Fibroblast of peridontal ligament (primary cell): ENCODE measurements at regions not wholly inside any gene's neighbourhood (a gene's known extent, or its start where the extent isn't known, plus 50 kb on each side); places are given as distances from the start of the nearest gene placed in this dataset.

Experiments used
- DNase-seq: peaks from one replicate; pipeline ENCODE4 v3.0.0-alpha.2; 2010; ENCODE audit errors: extremely low read depth

DNA sequence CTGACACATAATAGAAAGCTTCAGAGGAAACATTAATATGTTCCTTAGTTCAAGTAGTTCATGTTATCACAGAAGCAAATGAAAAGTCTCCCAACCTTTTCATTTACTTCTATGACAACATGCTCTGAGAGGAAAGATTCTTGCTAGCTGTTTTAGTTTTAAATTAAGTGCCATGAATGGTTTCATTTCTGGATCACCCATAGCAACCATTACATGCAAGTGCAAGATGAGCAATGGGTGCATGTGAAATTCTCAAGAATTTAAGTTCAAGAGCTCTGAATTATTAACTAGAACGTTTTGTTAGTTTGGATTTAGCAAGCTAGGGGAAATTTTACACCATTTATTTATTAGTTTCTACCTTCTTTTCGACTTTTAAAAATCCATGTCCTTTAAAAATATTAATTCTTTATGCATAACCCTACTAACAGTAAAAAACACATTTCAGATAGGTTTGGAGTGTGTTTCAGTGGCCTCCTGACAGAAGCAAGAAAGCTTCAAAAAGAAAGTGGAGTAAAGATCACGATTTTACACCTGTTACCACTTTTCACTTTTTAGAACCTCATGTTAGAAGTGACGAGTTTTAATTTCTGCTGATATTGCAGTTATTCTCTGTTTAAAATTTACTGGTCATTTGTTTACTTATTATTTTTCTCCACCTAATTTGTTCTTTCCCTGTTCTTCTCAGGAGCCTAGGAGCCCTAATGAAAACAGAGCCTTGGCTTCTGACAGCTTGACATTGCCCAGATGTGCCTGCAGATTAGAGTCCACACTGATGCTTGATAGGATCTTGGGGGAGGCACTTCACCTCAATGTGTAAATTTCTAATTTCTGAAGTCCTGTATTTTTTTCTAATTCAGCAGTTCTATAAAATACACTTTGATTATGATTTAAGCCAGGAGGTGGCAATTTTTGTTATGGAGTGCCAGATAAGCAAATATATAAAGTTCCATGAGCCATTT lies 995.3 kb upstream of the PHF14 start:
- no peak for DNase-seq

DNA sequence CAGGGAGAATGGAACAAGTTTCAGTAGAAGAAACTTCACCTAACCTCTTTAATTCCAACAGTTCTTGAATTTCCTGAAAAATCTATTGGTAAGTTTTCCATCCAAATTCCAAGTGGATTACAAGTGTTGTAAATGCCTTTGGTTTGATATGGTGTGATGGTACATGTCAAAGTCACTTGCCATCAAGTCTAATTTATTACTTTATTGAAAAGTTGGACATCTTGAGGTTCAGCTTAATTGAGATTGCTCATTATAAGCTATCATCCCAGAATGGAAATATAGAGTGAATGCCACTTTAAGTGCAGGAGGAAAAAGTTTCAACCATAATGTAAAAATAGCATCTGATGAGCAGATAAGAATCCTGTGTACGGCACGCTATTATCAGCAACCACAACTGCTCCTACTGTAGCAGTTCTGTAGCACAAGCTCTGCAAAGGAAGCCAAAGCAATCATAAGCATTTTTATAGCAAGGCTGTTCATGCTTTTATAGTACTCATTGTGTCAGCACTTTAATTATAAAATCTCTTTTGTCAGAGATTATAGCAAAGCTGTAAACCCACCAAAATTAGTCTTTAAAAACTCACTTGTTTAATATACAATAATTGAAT lies 991.8 kb upstream of the PHF14 start:
- DNase-seq = no peak

DNA sequence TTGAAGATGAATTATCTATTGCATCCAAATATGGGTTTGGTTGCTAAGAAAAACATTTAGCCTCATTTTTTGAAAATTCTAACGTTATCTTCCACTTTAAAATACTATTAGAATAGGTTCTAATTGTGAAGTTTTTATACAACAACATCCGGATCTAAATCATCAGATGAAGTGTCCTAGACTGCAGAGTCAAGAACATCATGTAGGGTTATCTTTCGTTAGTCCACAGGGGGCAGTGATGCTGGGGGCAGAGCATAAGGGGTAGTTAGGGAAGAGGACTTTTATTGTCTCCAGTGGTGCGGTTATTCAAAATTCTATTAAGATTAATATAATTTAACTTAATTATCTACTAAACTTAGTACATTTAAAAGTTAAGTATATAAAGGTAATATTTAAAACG lies 990.6 kb upstream of the PHF14 start:
- no peak for DNase-seq

DNA sequence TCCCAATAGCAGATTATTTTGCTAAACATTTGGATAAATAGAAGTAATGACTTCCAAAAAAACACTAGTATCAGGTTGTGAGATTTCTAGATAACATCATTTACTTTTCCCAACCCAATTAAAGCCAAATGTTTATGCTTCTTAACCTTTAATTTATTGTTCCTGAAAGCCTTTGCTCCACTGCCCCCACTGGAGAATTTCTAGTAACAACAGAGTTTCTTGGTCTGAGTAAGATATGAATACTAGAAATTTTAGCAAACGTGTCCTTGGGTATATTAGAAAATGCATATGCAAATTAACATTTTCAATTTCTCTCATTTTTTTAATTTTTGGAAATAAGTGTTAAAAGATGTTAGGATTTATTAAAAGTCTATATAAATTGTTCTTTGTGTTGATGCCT lies 958.0 kb upstream of the PHF14 start:
- DNase-seq = no peak

DNA sequence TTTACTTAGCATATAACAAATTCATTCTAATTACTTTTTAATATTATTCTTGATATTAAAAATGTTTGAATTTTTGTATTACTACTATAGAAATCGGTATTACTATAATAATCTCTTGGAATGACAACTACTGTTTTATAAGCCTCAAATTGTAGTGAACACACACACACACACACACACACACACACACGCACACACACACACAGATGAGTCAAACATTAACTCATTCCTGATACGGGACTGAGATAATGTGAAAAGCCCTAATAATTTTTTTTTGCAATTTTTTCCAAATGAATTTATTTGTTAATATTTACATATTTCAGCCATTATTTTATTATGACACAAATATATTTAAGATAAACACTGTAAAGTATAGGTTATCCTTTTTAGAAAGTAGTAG lies 951.2 kb upstream of the PHF14 start:
- no peak for DNase-seq

DNA sequence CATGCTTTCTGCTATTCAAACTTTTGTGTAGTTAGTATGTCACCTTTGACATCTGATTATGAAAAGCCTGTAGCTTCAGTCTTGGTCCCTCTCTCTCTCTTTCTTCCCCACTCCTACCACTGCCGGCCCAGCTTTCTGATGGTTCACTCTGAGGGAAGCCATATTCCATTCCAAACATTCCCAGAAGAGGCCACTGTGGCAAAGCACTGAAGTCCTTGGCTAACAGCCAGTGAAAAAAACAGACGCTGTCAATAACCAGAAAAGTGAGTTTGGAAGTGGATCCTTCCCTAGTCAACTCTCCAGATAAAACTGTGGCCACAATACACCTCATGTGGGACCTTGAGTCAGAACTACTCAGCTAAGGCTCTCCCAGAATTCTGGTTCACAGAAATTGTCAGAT lies 950.7 kb upstream of the PHF14 start:
- DNase-seq = no peak

DNA sequence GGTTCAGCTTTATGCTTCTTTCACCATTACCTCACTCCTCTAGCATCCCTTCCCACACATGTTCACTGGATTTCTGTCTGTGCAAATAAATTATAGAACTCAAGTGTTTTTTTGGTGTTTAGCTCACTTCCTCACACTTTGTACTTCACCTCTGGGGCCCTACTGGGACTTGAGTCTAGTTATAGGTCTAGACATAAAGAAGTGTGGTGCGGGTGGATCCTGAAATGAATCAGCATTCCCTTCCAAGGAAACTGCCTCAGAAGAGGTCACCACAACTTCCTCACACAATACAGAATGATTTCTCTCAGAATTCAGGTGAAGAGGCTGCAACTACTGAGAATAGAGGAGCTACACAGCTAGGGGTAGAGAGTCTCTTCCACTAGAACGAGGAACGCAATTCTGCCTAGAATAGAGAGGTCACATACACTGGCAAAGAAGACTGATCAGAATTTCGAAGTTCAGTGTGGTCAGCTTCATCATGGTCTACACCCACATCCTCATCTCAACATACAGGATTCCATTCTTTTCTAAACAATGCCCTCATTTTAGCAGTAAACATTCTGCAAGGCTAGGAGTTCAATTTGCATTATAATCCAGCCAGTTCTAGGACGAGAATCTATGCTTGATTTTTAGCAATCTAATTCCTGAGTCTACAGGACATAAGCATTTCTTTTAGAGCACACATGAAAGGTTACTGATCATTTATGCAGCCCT lies 938.7 kb upstream of the PHF14 start:
- no peak for DNase-seq

DNA sequence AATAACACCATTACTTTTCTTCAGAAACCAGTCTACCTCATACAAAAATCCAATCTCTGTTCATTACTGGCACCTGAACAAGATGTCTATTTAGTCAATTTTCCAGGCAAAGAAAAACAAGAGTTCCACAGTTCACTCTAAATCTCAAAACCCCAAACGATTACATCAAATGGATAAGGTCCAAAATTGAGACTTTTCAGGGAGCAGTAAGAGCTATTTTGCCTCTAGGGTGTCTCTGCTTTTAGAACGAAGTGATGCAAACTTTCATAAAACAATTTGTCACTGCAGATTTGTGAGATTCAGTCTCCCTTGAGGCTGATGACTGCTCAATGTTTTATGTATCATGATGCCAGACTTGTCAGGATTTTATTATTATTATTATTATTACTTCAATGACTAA lies 937.0 kb upstream of the PHF14 start:
- DNase-seq = no peak

DNA sequence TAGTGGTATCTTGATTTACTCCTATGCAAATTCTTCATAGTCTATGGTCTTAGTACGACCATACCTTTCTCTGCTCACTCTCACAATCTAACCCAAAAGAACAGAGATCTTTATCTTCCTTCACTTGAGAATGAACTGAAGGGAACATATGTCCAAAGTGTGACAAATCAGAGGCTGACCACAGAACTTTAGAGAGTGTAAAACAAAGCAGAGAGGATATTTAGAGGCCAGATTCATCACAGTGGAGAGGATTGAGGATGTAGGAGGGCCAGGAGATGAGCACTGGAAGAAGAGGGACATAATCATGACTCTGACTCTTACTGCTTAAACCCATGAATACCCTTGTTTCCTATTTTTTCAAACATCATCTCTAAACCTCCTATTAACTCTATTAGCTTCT lies 935.3 kb upstream of the PHF14 start:
- no peak for DNase-seq

DNA sequence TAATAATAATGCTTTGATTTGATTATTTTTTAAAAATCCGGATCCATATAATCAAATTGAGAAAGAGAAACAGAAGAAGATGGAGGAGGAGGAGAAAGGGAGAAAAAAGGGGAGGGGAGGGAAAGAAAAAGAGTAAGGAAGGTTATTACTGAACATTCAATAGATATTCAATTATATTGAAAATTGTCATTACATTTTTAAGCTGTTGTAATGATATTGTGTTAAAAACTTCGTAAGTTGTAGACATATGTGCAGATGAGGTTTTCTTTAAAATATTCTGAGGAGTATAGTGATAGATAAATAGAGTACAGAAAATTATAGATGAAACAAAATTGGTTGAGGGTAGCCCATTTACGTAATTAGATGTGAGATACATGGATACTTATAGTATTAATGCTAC lies 933.0 kb upstream of the PHF14 start:
- no peak for DNase-seq

DNA sequence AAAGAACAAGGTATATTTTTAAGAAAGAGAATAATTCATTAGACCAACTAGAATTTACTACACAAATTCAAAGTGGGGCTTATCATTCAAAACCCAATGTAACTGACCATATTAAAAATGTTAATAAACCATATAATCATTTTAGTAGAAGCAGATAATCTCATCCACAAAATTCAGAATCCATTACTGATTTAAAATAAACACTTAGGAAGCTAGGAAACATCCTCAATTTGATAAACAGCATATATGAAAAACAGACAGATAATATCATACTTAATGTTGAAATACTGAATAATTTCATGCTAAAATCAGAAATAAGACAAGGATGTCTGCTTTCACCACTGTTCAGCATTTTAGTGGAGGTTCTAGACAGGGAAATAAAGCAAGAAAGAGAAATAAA lies 902.8 kb upstream of the PHF14 start:
- no peak for DNase-seq

DNA sequence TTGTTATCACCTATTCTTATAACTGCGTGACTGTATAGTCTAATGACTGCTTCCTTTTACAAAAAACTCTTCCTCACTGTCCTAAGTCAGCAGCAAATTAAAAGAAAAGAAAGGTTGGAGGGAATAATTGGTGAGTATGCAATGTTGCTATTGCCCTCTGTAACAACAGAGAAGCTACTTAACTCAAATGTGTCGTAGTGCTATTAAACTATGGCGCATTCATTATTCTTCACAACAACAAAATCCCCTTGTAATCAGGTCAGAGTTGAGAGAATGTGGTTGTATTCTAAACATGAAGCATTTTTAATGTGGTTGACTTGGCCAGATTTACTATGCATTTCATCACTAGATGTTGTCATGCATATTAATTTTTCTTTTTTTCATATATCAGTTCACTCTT lies 897.8 kb upstream of the PHF14 start:
- no peak for DNase-seq

DNA sequence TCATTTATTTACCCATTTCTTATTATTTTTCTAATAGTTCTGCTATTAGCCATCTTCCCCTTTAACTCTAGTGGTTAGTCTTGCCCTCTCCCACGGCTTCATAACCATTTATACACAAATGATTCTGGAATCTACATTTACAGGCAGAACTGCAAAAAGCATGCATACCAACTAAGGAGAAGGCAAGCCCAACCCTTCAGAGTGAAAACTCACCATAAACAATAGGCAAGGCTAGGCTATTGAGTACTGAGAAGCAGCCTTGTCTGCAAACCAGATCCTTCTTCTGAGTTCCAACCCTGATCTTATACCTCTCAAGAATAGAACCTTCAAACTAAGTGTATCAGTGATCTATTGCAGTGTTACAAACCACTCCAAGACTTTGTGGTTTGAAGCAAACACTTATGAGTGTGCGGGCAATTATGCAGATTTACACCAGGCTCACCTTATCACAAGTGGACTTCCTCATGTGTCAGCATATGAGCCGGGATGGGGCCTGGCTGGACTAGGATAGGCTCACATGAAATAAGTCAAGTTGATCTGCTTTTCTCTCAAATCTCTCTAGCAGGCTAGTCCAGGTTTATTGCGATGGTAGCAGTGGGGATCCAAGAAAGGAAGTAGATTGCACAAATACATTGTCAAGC lies 896.9 kb upstream of the PHF14 start:
- DNase-seq = no peak

DNA sequence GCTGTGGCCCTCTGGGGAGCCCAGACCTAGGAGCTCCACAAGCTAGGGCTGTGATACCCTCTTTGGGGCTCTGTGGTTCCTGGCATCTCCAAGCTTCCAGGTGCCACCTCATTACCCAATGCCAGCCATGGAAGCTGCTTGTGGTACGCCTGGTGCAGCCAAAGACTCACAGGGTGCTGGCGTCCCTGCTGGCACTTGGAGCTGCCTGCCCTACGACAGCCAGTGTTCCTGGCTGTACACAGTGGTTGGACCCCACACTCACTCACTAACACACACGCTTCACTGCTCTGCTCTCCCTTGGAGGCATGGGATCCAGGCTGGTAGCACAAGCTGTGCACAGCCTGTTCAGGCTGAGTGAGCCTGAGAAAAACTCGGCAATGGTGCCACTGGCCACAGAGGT lies 894.1 kb upstream of the PHF14 start:
- DNase-seq = no peak

DNA sequence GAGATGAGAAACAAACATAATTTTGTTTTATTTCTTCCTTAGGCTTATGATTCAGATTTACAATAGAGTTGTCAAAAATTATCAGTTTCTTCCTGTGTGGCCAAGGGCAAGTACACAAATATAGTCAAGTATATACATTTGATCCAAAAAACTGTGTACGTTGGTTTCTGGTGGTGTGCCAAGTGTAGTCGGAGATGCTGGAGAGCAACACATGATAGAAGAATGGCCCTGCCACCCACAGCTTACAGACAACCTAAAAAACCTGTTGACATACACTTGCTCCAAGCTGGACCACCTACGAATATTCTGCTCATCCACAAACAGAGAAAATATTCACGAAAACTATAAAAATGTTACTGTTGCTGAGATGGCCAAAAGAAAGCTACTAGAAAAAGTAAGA lies 890.8 kb upstream of the PHF14 start:
- no peak for DNase-seq

DNA sequence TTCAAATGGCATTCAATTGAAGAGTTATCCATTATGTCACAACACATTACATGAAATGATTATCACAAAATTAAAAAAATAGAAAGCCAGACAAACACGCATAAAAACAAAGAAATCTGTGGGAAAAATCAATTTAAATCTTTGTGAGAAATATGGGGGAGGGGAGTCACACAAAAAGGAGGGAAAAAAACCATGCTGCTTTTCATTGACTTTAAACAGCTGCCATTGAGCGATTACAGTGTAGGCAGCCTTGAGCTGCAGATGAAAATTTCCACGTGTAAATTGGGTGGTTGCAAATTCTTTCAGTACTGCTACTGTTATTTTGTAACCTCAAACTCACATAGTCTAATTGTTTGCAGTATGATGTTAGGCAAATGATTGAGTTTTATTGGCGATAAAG lies 889.9 kb upstream of the PHF14 start:
- DNase-seq = no peak

DNA sequence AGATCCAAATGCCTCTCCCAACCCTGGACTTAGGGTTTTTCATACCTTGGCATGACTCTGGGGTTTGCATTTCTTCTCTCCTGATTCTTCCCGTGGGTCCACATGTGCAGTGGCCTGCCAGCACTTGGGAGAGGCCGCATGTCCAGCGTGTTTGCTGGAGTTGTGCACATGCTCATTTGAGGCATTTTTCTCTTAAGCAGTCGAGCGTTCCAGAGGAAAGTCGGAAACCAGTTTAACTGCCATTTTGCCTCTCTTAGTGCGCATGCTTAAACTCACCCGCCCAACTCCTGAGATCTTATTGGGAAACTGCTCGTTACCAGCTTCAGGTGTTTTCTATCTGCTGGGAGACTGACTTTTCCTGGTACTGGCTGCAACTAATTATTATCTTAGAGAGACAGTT lies 888.4 kb upstream of the PHF14 start:
- DNase-seq = no peak

DNA sequence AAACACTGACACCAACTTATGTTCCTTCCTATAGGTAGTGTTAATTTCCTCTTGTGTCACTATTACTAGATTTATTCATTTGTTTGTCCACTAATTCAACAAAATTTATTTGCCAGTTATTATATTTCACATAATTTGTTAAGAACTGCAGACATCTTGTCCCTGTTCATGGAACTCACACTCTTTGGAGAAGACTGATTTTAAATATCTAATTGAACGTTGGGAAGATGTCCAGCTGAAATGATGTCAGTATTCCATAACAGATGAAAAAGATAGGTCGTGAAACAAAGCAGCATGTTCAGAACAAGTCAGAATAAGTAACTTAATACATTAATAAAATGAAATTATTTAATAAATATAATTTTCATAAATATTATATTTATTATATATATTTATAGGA lies 873.1 kb upstream of the PHF14 start:
- no peak for DNase-seq

DNA sequence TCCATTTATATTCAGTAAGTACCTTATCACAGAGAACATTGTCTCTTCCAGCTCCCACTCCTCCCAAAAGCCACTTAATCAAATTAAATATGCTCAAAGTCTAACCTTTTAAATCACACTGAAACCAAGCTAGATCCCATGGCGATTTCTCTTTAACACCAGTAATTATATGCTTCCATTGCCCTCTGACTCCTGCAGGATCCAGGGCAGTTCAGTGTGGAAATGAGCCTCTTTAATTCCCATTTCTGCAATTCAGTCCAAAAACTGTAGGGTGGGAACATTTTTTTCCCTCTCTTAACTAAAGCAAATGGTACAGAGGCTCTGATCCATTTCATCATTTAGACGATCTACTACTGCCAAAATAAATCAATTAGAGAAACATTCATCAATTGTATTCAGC lies 872.3 kb upstream of the PHF14 start:
- no peak for DNase-seq

DNA sequence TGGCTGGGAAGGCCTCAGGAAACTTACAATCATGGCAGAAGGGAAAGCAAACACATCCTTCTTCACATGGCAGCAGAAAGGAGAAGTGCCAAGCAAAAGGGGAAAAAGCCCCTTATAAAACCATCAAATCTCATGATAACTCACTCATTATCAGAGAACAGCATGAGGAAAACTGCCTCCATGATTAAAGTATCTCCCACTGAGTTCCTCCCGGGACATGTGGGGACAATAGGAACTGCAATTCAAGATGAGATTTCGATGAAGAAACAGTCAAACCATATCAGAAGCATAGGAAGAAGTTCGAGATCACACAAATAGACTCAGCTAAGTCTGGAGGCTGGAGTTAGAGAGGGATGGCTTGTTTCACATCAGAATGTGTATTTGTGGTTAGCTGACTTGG lies 869.4 kb upstream of the PHF14 start:
- DNase-seq = no peak

DNA sequence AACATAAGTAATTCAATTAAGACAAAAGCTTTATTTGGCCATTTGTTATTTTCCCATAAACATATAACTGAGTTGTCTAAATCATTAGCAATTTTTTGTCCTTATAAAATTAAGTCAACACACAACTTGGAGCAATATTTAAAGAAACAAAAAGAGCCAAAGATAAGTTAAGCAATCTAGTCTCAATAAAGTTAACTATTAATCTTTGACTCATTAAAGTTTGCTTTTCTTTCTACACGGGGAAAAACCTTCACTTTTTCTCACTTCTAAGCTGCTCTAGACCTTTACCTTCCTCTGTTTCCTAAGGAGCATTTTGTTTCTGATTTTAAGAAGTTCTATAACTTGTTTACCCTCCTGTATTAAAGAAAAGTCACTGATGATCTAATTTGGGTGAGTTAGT lies 867.1 kb upstream of the PHF14 start:
- no peak for DNase-seq

DNA sequence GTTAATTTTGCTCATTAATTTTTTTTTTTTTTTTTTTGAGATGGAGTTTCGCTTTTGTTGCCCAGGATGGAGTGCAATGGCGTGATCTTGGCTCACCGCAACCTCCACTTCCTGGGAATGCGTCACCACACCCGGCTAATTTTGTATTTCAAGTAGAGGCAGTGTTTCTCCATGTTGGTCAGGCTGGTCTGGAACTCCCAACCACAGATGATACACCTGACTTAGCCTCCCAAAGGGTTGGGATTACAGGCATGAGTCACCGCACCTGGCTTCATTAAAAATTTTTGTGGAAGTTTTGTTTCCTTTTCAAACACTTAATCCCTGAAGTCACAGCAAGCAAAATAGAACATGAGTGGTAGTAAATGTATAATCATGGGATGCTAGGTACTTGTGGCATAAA lies 857.2 kb upstream of the PHF14 start:
- no peak for DNase-seq
